Heart right ventricle (tissue), 16 donors: ENCODE measurements at regions not wholly inside any gene's neighbourhood (a gene's known extent, or its start where the extent isn't known, plus 50 kb on each side); places are given as distances from the start of the nearest gene placed in this dataset.
"Not testable (repeated sequence)": the region's sequence is repeated elsewhere in the genome, so short reads cannot be mapped to it uniquely, and the experiment has no call there.

Experiments
- ATAC-seq, 8 donors: fragments of 200-7000 bp; cut with Tn5 transposase; one replicate each; pipeline ENCODE4 v1.9.1; 2020; ENCODE audit warnings: mild to moderate bottlenecking in 8 of 8, moderate library complexity in 8 of 8, moderate number of reproducible peaks in 1 of 8
- DNase-seq, 2 donors: peaks; one replicate each; pipeline ENCODE4 v3.0.0-alpha.2; 2020
- H3K27ac ChIP-seq, 10 donors: fragments of 200-600 bp; sonication (generic) in 2 of 10; one replicate each; pipeline versions ENCODE4 v1.5.0 to v1.8.0; 2020 to 2022; ENCODE audit warnings: mild to moderate bottlenecking in 3 of 10
- H3K27me3 ChIP-seq, 7 donors: fragments of 200-600 bp; one replicate each; pipeline ENCODE4 v1.8.0; 2021 to 2022; ENCODE audit warnings: mild to moderate bottlenecking in 2 of 7
- H3K36me3 ChIP-seq, 9 donors: fragments of 200-600 bp; sonication (generic) in 1 of 9; one replicate each; pipeline versions ENCODE4 v1.5.0 to v1.8.0; 2020 to 2022; ENCODE audit warnings: mild to moderate bottlenecking in 2 of 9
- H3K4me1 ChIP-seq, 9 donors: fragments of 200-600 bp; sonication (generic) in 1 of 9; one replicate each; pipeline versions ENCODE4 v1.5.0 to v1.8.0; 2020 to 2022; ENCODE audit warnings: mild to moderate bottlenecking in 4 of 9
- H3K4me3 ChIP-seq, 10 donors: fragments of 200-600 bp; sonication (generic) in 2 of 10; one replicate each; pipeline versions ENCODE4 v1.5.0 to v1.8.0; 2020 to 2022; ENCODE audit warnings: mild to moderate bottlenecking in 7 of 10, moderate library complexity in 2 of 10
- H3K9me3 ChIP-seq, 11 donors: fragments of 200-600 bp in 10 of 11; sonication (generic) in 2 of 11; one replicate each; pipeline versions ENCODE4 v1.5.0 to v1.8.0; 2013 to 2022; ENCODE audit warnings: mild to moderate bottlenecking in 2 of 11, control low read depth in 1 of 11, moderate library complexity in 1 of 11
- CTCF ChIP-seq, 9 donors: fragments of 200-600 bp; sonication (generic) in 2 of 9; IDR thresholded peaks; one replicate each; pipeline versions ENCODE4 v1.5.0 to v1.8.0; 2021 to 2022; ENCODE audit warnings: antibody characterized with exemption in 9 of 9, mild to moderate bottlenecking in 5 of 9, moderate library complexity in 1 of 9
- WGBS, 2 donors: extraction: QIAGEN DNeasy Blood & Tissue Kit; methylation state at CpG; one replicate each; pipeline ENCODE4 v1.1.7; 2013; ENCODE audit warnings: inconsistent platforms in 1 of 2; 5-methylcytosine and 5-hydroxymethylcytosine counted together
- intact Hi-C, 10 donors: fragments of 100-400 bp; cut with DNase I; formaldehyde crosslinking; loops; one replicate each; pipeline versions ENCODE4 v1.11.1 to v1.14.2; 2022
- donor health status: Arrhythmogenic right ventricular cardiomyopathy.
- donor health status: ischemic (EF 13 %, LVEDD 7.1; RV severe dilation, severe dysfunction).
- donor health status: healthy with polysubstance abuse.
- donor health status: DM: no; HTN: yes; CAD: no.
- donor health status: DM: no; HTN: no; CAD: no.
- donor health status: ischemic (EF 25% LVEDD 6.9; RV normal size, moderate dysfunction).
- donor health status: ischemic (EF 25% LVEDD 5.7; RV mildly dilated, moderate dysfunction).
- donor health status: healthy.
- donor health status: DM: yes; HTN: yes; CAD: no.
- donor health status: Ischemic cardiomyopathy.
- donor health status: ischemic (EF 35%, LVEDD 5.7; RV mildly dilated, moderate dysfunction).
- donor health status: nonischemic (EF 11% LVEDD 7.7; RV severe dilation, severe dysfunction).
- donor health status: DM: yes; HTN: yes; CAD: no.
- donor health status: PGD.
- donor health status: ischemic (EF 29% LVEDD 5.4; RV normal size, mild dysfunction).
- donor health status: nonischemic (EF 23%, LVEDD 6.1; RV moderate dilation, normal function).

- Histone ChIP-seq H3K4me1 (no peaks in the 10 kb centered on the region), H3K27ac (no peak overlapping the region), H3K9me3 (peaks cover 0 to under 1% (median 0%) of the 10 kb centered on the region in 11 donors), H3K36me3 (no peaks in the 10 kb centered on the region), H3K4me3 (no peak overlapping the region), H3K27me3 (no peaks in the 10 kb centered on the region)
- intact Hi-C loops: no loop called here
- 51 to 68% methylated on average over 3 of the region's 3 CpGs for WGBS, 2 donors
- no peak for TF ChIP-seq CTCF (IDR thresholded peaks at IDR 0.05)
- DNase-seq: no peak
- ATAC-seq: no peak
Observed at GRCh38 chr4:177190995-177191580, 118.6 kb upstream of the NEIL3 start.

- no peak for ATAC-seq
- Histone ChIP-seq H3K27ac (no peak overlapping the region), H3K27me3 (no peaks in the 10 kb centered on the region), H3K9me3 (peaks cover 0 to 6% (median 0%) of the 10 kb centered on the region in 11 donors), H3K36me3 (no peaks in the 10 kb centered on the region), H3K4me1 (no peaks in the 10 kb centered on the region), H3K4me3 (no peak overlapping the region)
- WGBS, 2 donors: 65 to 67% methylated on average over 4 of the region's 4 CpGs
- intact Hi-C loops: no loop called here
- no peak for DNase-seq
- TF ChIP-seq CTCF (IDR thresholded peaks at IDR 0.05): no peak
Observed at GRCh38 chr4:177191586-177191985, 118.1 kb upstream of the NEIL3 start.

- H3K4me3 ChIP-seq: no peak overlapping the region
- ATAC-seq (no peak), DNase-seq (no peak)
- H3K27ac ChIP-seq: no peak overlapping the region
- WGBS, 2 donors: 84 to 87% methylated on average over 7 of the region's 7 CpGs
- no peaks in the 10 kb centered on the region for H3K36me3 ChIP-seq
- H3K4me1 ChIP-seq: no peaks in the 10 kb centered on the region
- H3K9me3 ChIP-seq: peaks cover 0 to 10% (median under 1%) of the 10 kb centered on the region in 11 donors
- no peak for TF ChIP-seq CTCF (IDR thresholded peaks at IDR 0.05)
- no peaks in the 10 kb centered on the region for H3K27me3 ChIP-seq
- intact Hi-C loops: no loop called here
Observed at GRCh38 chr4:177191991-177192390, 117.7 kb upstream of the NEIL3 start.

GRCh38 chr4:177193024-177193715 lies 116.5 kb upstream of the NEIL3 start:
- DNase-seq, H3K4me1 ChIP-seq, intact Hi-C loops, H3K4me3 ChIP-seq, H3K27me3 ChIP-seq, ATAC-seq, H3K27ac ChIP-seq, H3K36me3 ChIP-seq: not testable (repeated sequence)
- 98% methylated on average over 44 to 47 of the region's 47 CpGs for WGBS, 2 donors
- peaks cover 0 to 18% (median 2%) of the 10 kb centered on the region in 11 donors for H3K9me3 ChIP-seq

GRCh38 chr4:177194906-177195305 lies 114.8 kb upstream of the NEIL3 start:
- no peak for TF ChIP-seq CTCF (IDR thresholded peaks at IDR 0.05)
- ATAC-seq (no peak), DNase-seq (no peak)
- Histone ChIP-seq H3K36me3 (no peaks in the 10 kb centered on the region), H3K9me3 (peaks cover 0 to 21% (median 5%) of the 10 kb centered on the region in 11 donors), H3K27ac (no peak overlapping the region), H3K4me3 (no peak overlapping the region), H3K4me1 (no peaks in the 10 kb centered on the region), H3K27me3 (no peaks in the 10 kb centered on the region)
- WGBS, 2 donors: 82 to 86% methylated on average over 7 of the region's 7 CpGs
- intact Hi-C loops: no loop called here
